ENCODE measurements at regions not wholly inside any gene's neighbourhood (a gene's known extent, or its start where the extent isn't known, plus 50 kb on each side); places are given as distances from the start of the nearest gene placed in this dataset.

- TF ChIP-seq GATA2 (IDR thresholded peaks at IDR 0.05; ENCODE audit: low read depth, low read length) (no peak), GATA3 (IDR thresholded peaks at IDR 0.05; ENCODE audit: low read depth, low read length) (no peak)
Measured at GRCh38 chr3:102676424-102676823, 241.6 kb downstream of the ZPLD1 start.
